Fibroblast of pulmonary artery (primary cell): ENCODE measurements at regions not wholly inside any gene's neighbourhood (a gene's known extent, or its start where the extent isn't known, plus 50 kb on each side); places are given as distances from the start of the nearest gene placed in this dataset.

ENCODE experiments used
- DNase-seq: peaks from one replicate; pipeline ENCODE4 v3.0.0-alpha.2; 2010; ENCODE audit warnings: low read depth
- H3K4me3 ChIP-seq: replicated peaks from 2 replicates; pipeline ENCODE4 v1.5.1; 2011; ENCODE audit warnings: low read depth, mild to moderate bottlenecking, control low read depth, low read length, moderate library complexity
- TF ChIP-seq, protein P1 (sequence below): IDR thresholded peaks from 2 replicates; pipeline ENCODE4 v1.5.1; 2011; ENCODE audit warnings: mild to moderate bottlenecking, control low read depth, low read length, inconsistent platforms; ENCODE audit errors: missing control alignments

DNA sequence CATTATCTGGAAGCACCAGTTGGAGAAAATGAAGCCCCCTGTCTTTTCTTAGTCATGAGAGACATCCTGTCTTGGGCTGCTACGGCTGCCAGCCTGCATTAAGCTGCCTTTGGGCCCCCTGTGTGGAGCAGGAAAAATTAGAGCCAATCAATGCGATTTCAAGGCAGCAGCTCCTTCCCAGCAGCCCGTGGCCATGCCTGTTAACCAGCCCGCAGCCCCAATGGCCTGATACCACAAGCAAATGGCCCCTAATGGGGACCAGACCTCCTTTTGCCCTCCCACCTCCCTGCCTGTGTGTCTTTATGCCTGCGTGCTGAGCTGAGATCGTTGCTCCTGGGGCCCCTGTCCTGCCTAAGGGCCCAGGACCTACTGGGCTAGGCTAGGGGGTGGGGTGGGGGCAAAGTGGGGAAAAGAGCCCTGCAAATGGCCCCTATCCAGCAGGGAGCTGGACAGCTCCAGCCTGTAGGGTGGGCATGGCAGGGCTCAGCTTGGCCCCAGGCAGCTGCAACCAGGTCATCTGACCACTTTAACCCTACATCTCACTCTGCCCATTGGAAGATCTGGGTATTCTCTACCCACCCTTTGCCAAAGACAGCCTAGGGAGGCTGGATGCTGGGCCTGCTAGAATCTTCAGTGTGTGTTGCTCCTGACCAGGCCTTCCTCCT, 53.8 kb upstream of the MRPS22 start:
- TF ChIP-seq, protein P1, sequence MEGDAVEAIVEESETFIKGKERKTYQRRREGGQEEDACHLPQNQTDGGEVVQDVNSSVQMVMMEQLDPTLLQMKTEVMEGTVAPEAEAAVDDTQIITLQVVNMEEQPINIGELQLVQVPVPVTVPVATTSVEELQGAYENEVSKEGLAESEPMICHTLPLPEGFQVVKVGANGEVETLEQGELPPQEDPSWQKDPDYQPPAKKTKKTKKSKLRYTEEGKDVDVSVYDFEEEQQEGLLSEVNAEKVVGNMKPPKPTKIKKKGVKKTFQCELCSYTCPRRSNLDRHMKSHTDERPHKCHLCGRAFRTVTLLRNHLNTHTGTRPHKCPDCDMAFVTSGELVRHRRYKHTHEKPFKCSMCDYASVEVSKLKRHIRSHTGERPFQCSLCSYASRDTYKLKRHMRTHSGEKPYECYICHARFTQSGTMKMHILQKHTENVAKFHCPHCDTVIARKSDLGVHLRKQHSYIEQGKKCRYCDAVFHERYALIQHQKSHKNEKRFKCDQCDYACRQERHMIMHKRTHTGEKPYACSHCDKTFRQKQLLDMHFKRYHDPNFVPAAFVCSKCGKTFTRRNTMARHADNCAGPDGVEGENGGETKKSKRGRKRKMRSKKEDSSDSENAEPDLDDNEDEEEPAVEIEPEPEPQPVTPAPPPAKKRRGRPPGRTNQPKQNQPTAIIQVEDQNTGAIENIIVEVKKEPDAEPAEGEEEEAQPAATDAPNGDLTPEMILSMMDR: no peak
- no peak overlapping the region for H3K4me3 ChIP-seq
- DNase-seq: no peak

DNA sequence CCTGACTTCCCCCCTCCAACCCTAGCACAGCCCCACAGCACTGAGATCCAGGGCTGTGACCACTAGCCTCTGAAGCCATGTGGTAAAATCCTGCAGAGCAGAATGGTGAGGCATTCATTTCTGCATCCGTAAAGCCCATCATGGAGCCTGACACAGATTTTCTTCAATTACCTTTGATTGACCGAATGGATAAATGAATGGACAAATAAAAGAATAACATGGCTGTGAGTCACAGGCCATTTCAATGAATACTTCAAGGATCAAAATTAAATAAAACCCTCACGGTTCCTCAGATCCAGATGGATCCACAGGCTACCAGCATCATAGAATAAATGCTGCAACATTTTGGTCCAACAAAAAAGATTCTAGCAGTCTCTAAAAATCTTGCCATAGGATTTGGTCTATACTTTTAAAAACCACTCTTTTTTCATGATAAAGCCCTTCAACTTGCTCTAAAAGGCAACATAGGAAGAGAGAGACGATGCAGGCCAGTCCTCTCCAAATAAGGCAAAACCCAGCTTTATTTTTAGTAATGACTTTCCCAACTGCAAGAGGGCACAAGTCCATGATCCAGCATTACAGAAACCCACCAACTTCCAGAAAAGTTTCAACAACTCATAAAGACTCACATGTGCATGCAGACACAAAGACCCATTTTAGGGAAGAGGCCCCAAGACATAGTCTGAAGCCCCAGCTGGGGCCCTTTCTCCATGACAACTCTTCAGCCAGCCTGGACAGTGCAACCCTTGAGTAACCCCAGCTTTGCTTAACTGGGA, 52.4 kb upstream of the MRPS22 start:
- DNase-seq: no peak
- TF ChIP-seq, protein P1: no peak
- no peak overlapping the region for H3K4me3 ChIP-seq

DNA sequence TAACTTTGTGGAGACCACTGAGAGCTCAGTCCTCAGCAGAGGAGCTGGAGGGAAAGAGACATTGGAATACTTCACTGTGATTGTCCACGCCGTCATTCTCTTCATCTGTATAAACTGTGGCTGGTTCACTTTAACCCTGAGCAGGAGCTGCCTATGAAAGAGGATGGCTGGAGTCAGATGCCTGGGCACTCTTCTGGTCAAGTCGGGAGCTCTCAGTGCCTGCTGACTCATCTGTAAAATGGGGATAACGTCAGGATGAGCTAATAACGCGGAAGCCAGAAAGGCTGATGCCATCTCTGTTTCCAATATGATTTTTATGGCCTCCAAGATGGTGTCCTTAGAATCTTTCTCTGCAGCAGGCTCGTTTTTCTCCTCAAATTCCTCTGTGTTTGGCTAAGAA, 51.6 kb upstream of the MRPS22 start:
- TF ChIP-seq, protein P1: no peak
- no peak overlapping the region for H3K4me3 ChIP-seq
- DNase-seq: no peak

DNA sequence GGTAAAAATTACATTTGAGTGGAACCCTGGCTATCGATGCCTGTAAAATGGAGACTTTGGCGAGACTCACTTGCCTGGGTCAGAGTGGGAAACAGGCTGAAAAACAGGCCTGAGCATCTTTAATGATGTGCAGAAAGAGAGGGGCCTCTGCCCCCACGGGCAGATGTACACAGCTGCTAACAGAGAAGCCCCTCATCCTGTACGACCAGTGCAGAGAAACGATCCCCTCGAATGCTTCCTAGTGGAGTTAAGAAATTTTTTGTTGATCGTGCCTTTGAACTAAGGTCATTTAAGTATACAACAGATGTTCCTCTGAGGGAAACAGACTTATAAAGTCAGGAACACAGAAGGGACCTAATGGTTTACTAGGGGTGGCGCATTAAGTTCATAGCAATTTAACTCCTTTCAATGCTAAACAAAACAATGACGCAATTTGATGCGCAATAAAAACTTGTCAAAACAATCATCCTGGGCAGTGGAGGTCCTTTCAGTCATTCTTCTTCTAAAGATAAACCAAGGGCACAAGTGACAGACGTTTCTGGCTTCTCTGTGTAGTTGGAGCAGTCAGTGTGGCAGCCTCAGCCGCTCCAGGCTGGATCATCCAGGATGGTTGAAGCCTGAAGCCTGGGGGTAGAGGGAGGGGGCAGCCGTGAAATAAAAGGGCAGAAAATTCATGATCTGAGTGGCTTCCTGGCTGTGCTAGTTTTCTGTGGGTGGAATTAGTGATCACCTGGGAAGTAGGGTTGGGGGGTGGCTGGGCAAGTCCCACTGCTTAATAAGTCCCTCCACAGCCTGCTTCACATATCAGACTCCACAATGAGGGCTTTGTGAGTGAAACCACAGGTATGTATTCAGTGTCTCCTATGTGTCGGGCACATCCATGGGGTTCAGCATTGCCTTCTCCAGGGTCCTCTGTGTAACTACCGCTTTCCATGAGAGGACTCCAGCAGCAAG, 50.8 kb upstream of the MRPS22 start:
- TF ChIP-seq, protein P1: no peak
- DNase-seq: no peak
- H3K4me3 ChIP-seq: no peak overlapping the region

DNA sequence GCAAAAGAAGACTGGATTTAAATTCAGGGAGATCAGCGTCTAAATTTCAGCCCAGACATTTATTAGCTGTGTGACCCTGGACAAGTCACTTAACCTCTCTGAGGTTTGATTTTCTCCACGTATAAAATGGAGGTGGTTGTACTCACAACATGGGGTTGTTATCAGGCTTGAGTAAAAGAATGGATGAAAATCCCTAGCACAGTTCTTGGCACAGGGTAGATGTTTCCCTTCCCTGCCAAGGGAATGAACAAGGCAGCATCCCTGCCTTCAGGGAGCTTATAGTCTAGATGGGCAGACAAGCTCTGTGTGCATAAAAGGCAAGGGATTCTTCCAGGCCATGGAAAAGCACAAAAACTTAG, 50.2 kb upstream of the MRPS22 start:
- TF ChIP-seq, protein P1: no peak
- DNase-seq: no peak
- H3K4me3 ChIP-seq: no peak overlapping the region
